Stimulated activated CD4-positive, alpha-beta T cell treated with anti-CD3 and anti-CD28 coated beads, Interleukin-12 subunit alpha, Interleukin-12 subunit beta, amount 100 ng/mL, for 4 hours (primary cell): ENCODE measurements at regions not wholly inside any gene's neighbourhood (a gene's known extent, or its start where the extent isn't known, plus 50 kb on each side); places are given as distances from the start of the nearest gene placed in this dataset.
"Not testable (repeated sequence)": the region's sequence is repeated elsewhere in the genome, so short reads cannot be mapped to it uniquely, and the experiment has no call there.

Source experiments
- DNase-seq: peaks from one replicate; pipeline ENCODE4 v3.0.0-alpha.2; 2020

DNA sequence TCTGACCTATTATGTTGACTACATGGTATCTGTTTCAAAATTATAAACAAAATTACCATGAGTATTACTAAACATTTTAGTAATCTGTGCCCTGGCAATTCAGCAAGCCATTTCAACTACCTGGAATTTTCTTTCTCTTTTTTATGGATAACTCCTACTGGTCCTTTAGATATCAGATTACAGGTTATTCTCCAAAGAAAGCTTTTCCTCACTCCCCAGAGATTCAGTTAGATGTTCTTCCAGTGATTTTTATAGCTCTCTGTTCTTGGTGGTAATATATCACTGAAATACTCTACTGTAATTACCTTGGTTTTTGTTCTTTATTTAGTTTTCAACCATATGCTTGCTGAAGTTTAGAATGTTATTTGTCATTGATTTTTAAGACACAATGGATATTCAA is 930.2 kb upstream of the FOXG1 start:
- no peak for DNase-seq

DNA sequence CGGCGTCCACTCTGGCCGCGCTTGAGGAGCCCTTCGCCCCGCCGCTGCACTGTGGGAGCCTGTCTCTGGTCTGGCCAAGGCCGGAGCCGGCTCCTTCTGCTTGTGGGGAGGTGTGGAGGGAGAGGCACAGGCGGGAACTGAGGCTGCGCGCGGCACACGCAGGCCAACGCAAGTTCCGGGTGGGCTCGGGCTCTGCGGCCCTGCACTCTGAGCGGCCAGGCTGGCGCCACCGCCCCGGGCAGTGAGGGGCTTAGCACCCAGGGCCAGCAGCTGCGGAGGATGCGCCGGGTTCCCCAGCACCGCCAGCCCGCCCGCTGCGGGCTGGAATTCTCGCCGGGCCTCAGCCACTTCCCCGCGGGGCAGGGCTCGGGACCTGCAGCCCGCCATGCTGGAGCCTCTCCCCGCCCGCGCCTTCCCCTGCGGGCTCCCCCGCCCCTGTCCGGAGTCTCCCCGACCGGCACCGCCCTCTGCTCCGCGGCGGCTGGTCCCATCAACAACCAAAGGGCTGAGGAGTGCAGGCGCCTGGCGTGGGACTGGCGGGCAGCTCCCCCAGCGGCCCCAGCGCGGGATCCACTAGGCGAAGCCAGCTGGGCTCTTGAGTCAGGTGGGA is 921.2 kb upstream of the FOXG1 start:
- no peak for DNase-seq

- DNase-seq, result no peak
Measured at GRCh38 chr14:27845902-27846301, 920.7 kb upstream of the FOXG1 start.

- not testable (repeated sequence) for DNase-seq
Measured at GRCh38 chr14:27847480-27847879, 919.1 kb upstream of the FOXG1 start.

- not testable (repeated sequence) for DNase-seq
Measured at GRCh38 chr14:27849193-27849592, 917.4 kb upstream of the FOXG1 start.

GRCh38 chr14:27862684-27863083 is 903.9 kb upstream of the FOXG1 start:
- DNase-seq, result no peak

DNA sequence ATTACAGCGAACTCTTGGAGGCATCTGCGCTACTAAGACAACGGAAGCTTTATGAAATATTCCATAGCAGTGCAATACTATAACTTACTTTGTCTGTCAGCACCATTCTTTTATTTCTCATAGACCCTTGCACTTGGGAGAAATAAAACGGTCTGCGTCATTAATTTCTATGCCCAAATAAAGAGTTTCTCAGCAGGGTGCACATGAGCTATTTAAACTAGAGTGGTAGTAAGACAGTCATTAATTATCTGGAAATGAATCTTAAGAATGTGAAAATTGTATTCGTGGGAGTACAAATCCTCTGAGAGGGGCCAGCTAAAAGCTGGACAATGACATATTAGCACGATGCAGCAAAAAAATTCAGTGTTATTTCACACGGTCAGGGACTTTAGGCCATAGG is 903.4 kb upstream of the FOXG1 start:
- DNase-seq, result no peak

GRCh38 chr14:27881063-27881462 is 885.5 kb upstream of the FOXG1 start:
- DNase-seq, result no peak

DNA sequence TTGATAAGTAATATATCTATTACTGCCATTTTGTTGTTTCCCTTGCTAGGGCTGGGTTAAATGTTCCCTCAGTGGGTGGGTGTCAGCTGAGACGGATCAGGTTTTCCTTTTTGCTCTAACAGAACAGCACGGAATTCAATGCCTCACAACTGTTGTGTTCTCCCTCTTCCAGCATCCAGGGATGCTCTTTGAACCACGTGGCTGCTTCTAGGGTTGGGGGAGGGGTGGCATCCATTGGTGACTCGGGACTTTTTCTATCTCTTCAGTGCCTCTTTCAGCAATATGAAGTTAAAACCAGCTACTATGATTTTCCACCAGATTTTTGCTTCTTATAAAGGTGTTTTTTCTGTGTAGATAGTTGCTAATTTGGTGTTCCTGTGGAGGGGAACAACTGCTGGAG is 884.9 kb upstream of the FOXG1 start:
- no peak for DNase-seq

DNA sequence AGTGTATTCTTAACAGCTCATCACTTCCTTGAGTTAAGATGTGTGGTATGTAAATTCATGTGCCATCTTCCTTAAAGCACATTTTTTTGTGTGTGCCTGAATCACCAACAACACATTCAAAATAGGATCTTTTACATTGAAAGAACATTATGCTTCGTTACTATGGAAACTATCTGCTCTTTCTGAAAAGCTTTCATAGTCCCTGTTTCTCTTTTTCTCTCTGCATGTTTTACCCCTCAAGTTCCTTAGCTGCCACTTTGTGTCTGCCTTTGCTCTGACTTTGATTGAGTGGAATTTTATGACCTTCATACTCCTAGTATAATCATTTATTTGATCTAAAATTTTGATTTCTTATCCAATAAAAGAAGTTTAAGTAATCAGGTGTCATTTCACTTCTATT is 880.3 kb upstream of the FOXG1 start:
- DNase-seq, result no peak

- no peak for DNase-seq
Measured at GRCh38 chr14:27890259-27890658, 876.3 kb upstream of the FOXG1 start.

DNA sequence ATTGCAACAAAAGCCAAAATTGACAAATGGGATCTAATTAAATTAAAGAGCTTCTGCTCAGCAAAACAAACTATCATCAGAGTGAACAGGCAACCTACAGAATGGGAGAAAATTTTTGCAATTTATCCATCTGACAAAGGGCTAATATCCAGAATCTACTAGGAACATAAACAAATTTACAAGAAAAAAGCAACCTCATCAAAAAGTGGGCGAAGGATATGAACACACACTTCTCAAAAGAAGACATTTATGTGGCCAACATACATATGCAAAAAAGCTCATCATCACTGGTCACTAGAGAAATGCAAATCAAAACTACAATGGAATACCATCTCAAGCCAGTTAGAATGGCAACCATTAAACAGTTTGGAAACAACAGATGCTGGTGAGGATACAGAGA is 858.1 kb upstream of the FOXG1 start:
- DNase-seq, result not testable (repeated sequence)

GRCh38 chr14:27916326-27916725 is 850.3 kb upstream of the FOXG1 start:
- DNase-seq, result no peak

- DNase-seq, result no peak
Measured at GRCh38 chr14:27917896-27918295, 848.7 kb upstream of the FOXG1 start.

- no peak for DNase-seq
Measured at GRCh38 chr14:27927519-27927918, 839.1 kb upstream of the FOXG1 start.

- DNase-seq, result no peak
Measured at GRCh38 chr14:27929797-27930347, 836.7 kb upstream of the FOXG1 start.

DNA sequence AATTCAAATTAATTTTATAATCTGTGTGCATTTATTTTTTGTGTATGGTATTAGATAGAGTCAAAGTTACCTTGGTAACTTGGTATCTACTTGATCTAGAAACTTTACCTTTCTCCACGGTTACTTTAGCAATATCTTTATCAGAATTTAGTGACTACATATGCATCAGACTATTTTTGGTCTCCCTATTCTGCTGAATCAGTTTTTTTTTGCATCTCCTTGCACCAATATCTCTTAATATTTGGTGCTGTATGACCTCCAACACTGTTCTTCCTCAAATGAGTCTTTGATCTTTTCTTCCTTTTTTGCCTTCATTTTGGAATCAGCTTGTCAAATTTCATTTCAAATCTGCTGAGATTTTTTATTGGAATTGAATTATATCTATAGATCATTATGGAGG is 828.2 kb upstream of the FOXG1 start:
- DNase-seq, result no peak

GRCh38 chr14:27945512-27945911 is 821.1 kb upstream of the FOXG1 start:
- no peak for DNase-seq

GRCh38 chr14:27958757-27959156 is 807.8 kb upstream of the FOXG1 start:
- DNase-seq, result no peak

GRCh38 chr14:27995691-27996090 is 770.9 kb upstream of the FOXG1 start:
- no peak for DNase-seq

DNA sequence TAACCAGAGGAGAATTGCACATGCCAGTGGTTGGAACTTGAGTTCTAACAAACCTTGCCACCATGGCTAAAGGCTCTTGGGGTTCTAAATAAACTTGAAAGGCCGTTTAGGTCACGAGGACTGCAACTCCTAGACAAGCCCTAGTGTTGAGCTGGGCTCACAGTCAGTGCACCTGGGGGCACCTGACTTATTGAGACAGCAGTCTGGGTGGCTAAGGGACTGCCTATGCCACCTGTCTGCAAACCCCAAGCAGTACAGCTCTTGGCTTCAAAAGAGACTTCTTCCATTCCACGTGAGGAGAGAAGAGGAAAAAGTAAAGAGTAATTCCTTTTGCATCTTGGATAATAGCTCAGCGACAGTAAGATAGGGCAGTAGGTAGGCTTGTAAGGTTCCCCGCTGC is 765.6 kb upstream of the FOXG1 start:
- DNase-seq, result no peak

DNA sequence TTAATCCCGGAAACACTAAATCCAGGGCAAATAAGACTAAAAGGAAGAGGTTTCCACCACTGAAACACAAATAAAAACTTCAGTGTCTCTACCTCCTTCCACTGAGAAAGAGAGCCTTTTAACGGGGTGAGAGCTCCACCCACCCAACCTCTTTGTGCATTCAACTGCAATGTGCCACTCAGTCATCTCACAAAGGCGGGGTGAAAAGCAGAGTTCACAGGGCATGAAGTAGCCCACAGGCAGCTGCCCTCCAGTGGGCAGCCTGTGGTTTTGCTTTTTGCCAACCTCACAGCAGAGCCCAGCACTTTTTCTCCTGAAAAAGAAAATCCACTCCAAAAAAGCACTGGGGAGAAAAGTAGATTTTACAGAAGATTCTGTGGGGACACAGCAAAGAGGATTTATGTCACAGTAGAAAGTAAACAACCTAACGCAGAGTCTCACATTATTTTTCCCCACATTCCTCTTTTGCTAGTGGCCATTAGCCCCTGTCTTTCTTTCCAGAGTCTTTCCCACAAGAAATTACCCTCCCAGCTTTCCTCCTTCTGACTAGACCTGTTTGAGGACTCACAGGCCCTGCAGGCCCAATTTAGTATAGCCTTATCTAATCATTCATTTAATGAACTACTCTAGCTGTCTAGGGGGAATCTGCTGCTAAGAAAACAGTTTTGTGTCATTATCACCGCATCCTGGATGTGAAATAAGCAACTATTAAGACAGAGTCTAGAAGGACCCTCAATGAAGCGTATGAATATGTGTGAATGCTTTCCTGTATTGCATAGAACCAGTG is 753.8 kb upstream of the FOXG1 start:
- no peak for DNase-seq

- no peak for DNase-seq
Measured at GRCh38 chr14:28020112-28020511, 746.5 kb upstream of the FOXG1 start.

- no peak for DNase-seq
Measured at GRCh38 chr14:28023853-28024252, 742.7 kb upstream of the FOXG1 start.

DNA sequence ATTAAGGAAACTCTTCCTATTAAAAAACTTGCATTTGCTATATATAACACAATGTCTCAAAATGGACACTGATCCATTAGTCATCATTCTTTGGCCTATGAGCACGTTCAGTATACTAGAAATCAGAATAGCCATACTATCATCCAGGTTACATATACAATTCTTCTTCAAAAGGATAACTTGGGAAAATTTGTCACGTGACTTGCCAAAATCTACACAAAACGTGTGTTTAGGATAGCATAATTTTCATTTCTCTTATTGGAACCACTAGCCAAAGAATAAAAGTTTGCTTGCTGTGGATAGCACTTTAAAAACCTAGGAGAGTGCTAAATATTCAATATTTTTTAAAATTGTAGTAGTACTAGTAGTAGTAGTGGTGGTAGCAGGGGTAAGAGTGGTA is 714.3 kb upstream of the FOXG1 start:
- no peak for DNase-seq
